Thymus (tissue), 11 donors: ENCODE measurements at regions not wholly inside any gene's neighbourhood (a gene's known extent, or its start where the extent isn't known, plus 50 kb on each side); places are given as distances from the start of the nearest gene placed in this dataset.

Experiments
- DNase-seq, 9 donors: peaks; one replicate each; pipeline ENCODE4 v3.0.0-alpha.2; 2013; ENCODE audit warnings: low spot score in 9 of 9, low read depth in 6 of 9, missing footprints in 1 of 9
- H3K27ac ChIP-seq, 2 donors: one replicate each; pipeline ENCODE4 v1.5.1; 2013; ENCODE audit warnings: control low read depth in 1 of 2, low read depth in 1 of 2, low read length in 1 of 2, mild to moderate bottlenecking in 1 of 2, moderate library complexity in 1 of 2
- H3K27me3 ChIP-seq, 2 donors: one replicate each; pipeline ENCODE4 v1.5.1; 2013; ENCODE audit warnings: low read length in 1 of 2; ENCODE audit not compliant: control insufficient read depth in 2 of 2, insufficient read depth in 1 of 2
- H3K36me3 ChIP-seq, 2 donors: one replicate each; pipeline ENCODE4 v1.5.1; 2013; ENCODE audit warnings: low read length in 1 of 2, mild to moderate bottlenecking in 1 of 2, moderate library complexity in 1 of 2; ENCODE audit not compliant: control insufficient read depth in 2 of 2, insufficient read depth in 2 of 2
- H3K4me1 ChIP-seq, 2 donors: one replicate each; pipeline ENCODE4 v1.5.1; 2013; ENCODE audit warnings: low read length in 2 of 2; ENCODE audit not compliant: control insufficient read depth in 2 of 2, insufficient read depth in 2 of 2
- H3K4me3 ChIP-seq, 2 donors: one replicate each; pipeline ENCODE4 v1.5.1; 2013; ENCODE audit warnings: low read length in 2 of 2, control low read depth in 1 of 2, mild to moderate bottlenecking in 1 of 2
- H3K9me3 ChIP-seq, 2 donors: one replicate each; pipeline ENCODE4 v1.5.1; 2013; ENCODE audit warnings: low read length in 1 of 2, mild to moderate bottlenecking in 1 of 2; ENCODE audit not compliant: control insufficient read depth in 2 of 2, insufficient read depth in 1 of 2
- WGBS: extraction: QIAGEN DNeasy Blood & Tissue Kit; methylation state at CpG from one replicate; pipeline ENCODE4 v1.1.7; 2013; 5-methylcytosine and 5-hydroxymethylcytosine counted together
- donor health status: healthy.

DNA sequence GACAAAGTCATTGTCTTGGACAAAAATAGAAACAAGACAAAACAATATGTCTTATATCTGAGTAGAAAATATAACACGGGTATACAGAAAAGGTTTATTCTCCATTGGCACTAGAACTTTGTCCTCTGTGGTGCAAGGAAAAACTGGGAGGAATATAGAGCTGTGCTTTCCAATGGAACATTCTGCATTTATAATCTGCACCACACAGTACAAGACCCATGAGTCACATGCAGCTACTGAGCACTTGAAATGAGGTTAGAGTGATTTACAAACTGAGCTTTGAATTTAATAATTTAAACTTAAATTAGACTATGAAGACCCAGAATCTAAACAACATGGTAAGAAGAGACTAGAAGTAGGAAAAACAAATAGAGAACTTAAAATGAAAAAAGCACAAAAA lies 86.1 kb downstream of the RAP2A start:
- Histone ChIP-seq H3K36me3 (no peaks in the 10 kb centered on the region), H3K27me3 (no peaks in the 10 kb centered on the region), H3K4me3 (no peak overlapping the region), H3K27ac (no peak overlapping the region), H3K4me1 (no peaks in the 10 kb centered on the region), H3K9me3 (no peaks in the 10 kb centered on the region)
- 96% methylated on average over 1 of the region's 1 CpG for WGBS
- DNase-seq = no peak

DNA sequence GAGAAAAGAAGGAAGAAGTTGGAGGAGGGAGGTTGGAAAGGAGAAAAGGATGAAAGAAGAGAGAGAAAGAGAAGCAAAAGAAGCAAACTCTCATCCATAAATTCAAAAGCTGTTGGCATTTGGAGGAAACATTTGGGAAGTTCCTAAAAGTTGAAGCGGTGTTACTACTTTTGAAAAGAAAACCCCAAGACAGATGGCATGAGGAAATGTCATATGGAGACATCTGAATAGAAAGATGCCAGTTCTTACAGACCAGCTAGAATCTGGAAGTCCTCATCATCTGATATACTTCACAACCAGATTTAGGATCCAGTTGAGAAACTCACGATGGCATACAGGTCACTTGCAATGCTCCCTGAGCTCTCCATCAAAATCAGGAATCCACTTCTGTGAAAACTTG lies 86.9 kb downstream of the RAP2A start:
- DNase-seq = no peak
- WGBS = 64% methylated on average over 2 of the region's 2 CpGs
- Histone ChIP-seq H3K27ac (no peak overlapping the region), H3K4me1 (no peaks in the 10 kb centered on the region), H3K27me3 (no peaks in the 10 kb centered on the region), H3K9me3 (no peaks in the 10 kb centered on the region), H3K36me3 (no peaks in the 10 kb centered on the region), H3K4me3 (no peak overlapping the region)

DNA sequence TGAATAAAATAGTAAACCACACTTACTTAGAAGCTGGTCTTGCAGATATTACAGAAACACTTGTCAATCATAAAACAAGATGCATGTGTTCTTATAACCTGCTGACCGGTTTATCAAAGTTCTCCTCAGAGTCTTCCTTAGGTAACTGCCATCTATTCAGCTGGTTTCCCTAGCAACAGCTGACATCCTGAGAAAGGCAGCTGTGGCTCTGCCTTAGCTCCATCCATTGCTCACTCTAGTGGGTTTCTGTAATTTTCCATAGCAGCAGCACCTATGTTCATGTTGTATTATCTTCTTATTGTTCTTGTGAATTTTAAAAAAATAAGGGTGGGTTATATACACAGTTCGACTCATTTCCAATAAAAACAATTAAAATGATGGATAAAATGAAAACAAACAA lies 87.8 kb downstream of the RAP2A start:
- H3K27ac ChIP-seq = no peak overlapping the region
- no peaks in the 10 kb centered on the region for H3K9me3 ChIP-seq
- no peaks in the 10 kb centered on the region for H3K27me3 ChIP-seq
- no peaks in the 10 kb centered on the region for H3K36me3 ChIP-seq
- DNase-seq = no peak
- H3K4me3 ChIP-seq = no peak overlapping the region
- no peaks in the 10 kb centered on the region for H3K4me1 ChIP-seq
- WGBS = 90% methylated on average over 2 of the region's 2 CpGs

DNA sequence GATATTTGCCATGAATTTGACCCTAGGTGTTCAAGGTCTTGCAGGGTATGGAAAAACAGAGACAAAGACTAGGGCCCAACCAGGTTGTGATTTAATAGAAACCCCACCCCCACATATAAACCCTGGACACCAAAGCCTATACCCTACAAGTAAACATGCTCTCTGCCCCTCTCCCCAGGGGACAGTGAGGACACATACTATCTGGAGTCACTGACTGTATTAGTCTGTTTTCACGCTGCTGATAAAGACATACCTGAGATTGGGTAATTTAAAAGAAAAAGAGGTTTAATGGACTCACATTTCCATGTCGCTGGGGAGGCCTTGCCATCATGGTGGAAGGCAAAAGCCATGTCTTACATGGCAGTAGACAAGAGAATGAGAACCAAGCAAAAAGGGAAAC lies 88.3 kb downstream of the RAP2A start:
- no peaks in the 10 kb centered on the region for H3K27me3 ChIP-seq
- no peaks in the 10 kb centered on the region for H3K36me3 ChIP-seq
- no peaks in the 10 kb centered on the region for H3K9me3 ChIP-seq
- DNase-seq = no peak
- no peak overlapping the region for H3K27ac ChIP-seq
- 91% methylated on average over 2 of the region's 2 CpGs for WGBS
- H3K4me3 ChIP-seq = no peak overlapping the region
- no peaks in the 10 kb centered on the region for H3K4me1 ChIP-seq

DNA sequence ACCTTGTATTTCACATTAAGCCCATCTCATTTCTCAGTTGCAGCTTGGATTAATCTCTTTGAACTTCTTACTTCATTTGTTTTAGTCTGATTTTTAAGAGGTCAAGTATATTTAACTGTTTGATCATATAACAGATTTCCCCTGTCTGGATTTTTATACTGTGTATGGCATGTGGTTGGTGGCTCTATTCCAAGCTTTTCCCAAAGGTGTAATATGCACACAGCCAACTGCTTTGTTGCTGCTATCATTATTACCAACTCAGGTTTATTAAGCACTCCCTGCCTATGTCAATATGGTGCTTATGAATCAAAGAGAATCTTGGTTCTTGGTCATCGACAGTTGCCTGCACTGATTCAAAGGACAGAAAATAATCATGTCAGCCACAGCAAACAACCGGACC lies 92.6 kb downstream of the RAP2A start:
- H3K27ac ChIP-seq = no peak overlapping the region
- no peaks in the 10 kb centered on the region for H3K27me3 ChIP-seq
- H3K4me3 ChIP-seq = no peak overlapping the region
- H3K9me3 ChIP-seq = no peaks in the 10 kb centered on the region
- no peak for DNase-seq
- H3K4me1 ChIP-seq = no peaks in the 10 kb centered on the region
- WGBS = 98% methylated on average over 2 of the region's 2 CpGs
- no peaks in the 10 kb centered on the region for H3K36me3 ChIP-seq

DNA sequence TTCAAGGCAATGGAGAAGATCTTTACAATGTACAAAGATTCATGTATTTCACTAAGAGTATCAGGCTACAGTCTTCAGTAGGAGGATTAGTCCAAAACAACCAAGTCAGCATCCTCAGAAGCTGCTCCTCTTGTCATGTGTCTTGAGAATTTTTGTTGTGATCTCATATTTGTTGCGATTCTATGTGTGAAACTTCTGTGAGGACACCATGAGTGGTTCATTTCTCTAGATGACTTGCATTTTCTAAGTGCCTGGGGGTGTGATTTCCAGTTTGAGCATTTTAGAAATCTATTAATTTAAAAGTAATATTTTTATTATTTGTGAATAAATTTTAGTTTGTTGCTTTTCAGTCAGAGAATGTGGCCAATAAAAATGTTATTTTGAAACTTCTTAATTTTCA lies 94.5 kb downstream of the RAP2A start:
- no peak overlapping the region for H3K4me3 ChIP-seq
- no peaks in the 10 kb centered on the region for H3K9me3 ChIP-seq
- H3K27me3 ChIP-seq = no peaks in the 10 kb centered on the region
- no peaks in the 10 kb centered on the region for H3K36me3 ChIP-seq
- DNase-seq = no peak
- H3K4me1 ChIP-seq = no peaks in the 10 kb centered on the region
- 96% methylated on average over 1 of the region's 1 CpG for WGBS
- no peak overlapping the region for H3K27ac ChIP-seq

DNA sequence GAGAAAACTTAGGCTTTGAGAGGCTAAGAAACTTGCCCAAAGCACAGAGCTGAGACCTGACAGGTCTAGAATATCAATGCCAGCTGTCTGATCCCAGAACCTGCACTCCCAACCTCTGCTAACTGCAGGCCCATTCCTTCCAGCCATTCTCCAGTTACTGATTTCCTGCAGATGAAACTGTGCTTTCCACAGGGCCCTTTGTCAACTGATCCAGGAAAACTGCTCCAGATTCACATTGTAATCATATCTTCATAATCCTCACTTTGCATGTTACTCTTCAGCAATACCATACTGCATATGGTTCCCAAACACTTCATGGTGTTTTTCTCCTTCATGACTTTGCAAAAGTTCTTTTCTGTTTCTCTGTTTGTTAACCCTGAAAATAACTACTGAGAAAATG lies 100.6 kb downstream of the RAP2A start:
- Histone ChIP-seq H3K27ac (no peak overlapping the region), H3K4me3 (no peak overlapping the region), H3K4me1 (no peaks in the 10 kb centered on the region), H3K36me3 (no peaks in the 10 kb centered on the region), H3K9me3 (no peaks in the 10 kb centered on the region), H3K27me3 (no peaks in the 10 kb centered on the region)
- DNase-seq = no peak

DNA sequence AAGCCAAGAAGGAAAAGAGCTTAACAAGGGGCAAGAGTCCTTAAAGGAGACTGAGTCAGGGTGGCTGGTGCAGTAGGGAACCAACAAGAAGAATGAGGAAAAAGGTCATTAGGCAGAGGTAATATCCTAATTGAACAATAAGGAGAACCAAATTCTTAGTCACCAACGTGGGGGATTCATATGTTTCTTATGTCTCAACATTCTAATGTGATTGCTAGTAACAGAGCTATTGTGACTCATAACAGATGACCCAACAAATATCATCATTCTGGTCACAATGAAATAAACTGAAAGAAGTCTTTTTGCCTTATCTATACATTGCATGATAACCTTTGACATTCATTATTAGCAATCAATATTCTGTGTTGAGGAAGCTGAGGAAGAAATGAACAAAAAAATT lies 101.6 kb downstream of the RAP2A start:
- WGBS = 66% methylated on average over 1 of the region's 1 CpG
- Histone ChIP-seq H3K4me3 (no peak overlapping the region), H3K27me3 (no peaks in the 10 kb centered on the region), H3K36me3 (no peaks in the 10 kb centered on the region), H3K9me3 (no peaks in the 10 kb centered on the region), H3K27ac (no peak overlapping the region), H3K4me1 (no peaks in the 10 kb centered on the region)
- no peak for DNase-seq

DNA sequence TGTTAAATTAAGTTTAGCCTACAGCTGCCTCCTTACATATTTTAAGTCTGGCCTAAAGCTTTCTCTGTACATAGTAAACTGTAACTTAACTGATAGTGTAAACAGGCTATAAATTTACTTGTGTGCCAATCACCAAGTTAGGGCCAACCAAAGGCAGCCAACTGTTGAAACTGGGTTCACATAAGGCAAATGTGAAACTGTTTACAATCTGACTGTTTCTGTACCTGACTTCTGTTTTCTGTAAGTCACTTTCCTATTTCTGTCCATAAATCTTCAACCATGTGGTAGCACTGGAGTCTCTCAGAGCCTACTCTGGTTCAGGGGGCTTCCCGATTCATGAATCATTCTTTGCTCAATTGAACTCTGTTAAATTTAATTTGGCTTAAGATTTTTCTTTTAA lies 103.1 kb downstream of the RAP2A start:
- WGBS = 92% methylated on average over 1 of the region's 1 CpG
- no peaks in the 10 kb centered on the region for H3K36me3 ChIP-seq

DNA sequence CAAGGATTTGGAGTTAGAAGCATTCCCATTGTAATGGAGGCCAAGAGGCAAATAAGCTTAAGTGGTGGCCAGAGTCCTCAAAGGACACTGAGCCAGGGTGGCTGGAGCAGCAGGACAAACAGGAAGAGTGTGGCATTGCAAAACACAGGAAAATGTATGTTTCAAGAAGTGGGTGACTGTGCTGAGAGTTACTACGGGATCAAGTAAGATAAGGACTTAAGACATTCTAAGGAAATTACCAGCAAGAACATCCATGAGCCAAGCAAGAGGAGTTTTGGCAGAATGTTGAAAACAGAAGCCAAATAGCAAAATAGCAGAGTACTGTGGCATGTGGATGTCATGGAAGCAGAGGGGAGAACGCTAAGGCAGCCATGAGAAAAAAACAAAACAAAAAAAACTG lies 104.2 kb downstream of the RAP2A start:
- WGBS = 79% methylated on average over 2 of the region's 2 CpGs
- H3K27ac ChIP-seq = no peak overlapping the region
- H3K4me1 ChIP-seq = no peaks in the 10 kb centered on the region
- no peaks in the 10 kb centered on the region for H3K27me3 ChIP-seq
- H3K36me3 ChIP-seq = no peaks in the 10 kb centered on the region
- no peaks in the 10 kb centered on the region for H3K9me3 ChIP-seq
- no peak overlapping the region for H3K4me3 ChIP-seq
- no peak for DNase-seq

More for the DNA sequence above, 103.1 kb downstream of the RAP2A start:
- no peaks in the 10 kb centered on the region for H3K27me3 ChIP-seq
- no peak for DNase-seq
- H3K9me3 ChIP-seq = no peaks in the 10 kb centered on the region
- H3K27ac ChIP-seq = no peak overlapping the region
- no peak overlapping the region for H3K4me3 ChIP-seq
- no peaks in the 10 kb centered on the region for H3K4me1 ChIP-seq
